Neural progenitor cell (in vitro differentiated cells): ENCODE measurements at regions not wholly inside any gene's neighbourhood (a gene's known extent, or its start where the extent isn't known, plus 50 kb on each side); places are given as distances from the start of the nearest gene placed in this dataset.

ENCODE experiments used
- EZH2 ChIP-seq: fragments of 200-600 bp; sonication (generic); IDR thresholded peaks from 2 replicates; pipeline ENCODE4 v1.6.1; 2017; ENCODE audit warnings: antibody characterized with exemption, mild to moderate bottlenecking, moderate library complexity
- TF ChIP-seq, protein P1 (sequence below): fragments of 200-600 bp; sonication (generic); IDR thresholded peaks from 2 replicates; pipeline ENCODE4 v1.5.1; 2017; ENCODE audit warnings: antibody characterized with exemption, mild to moderate bottlenecking

DNA sequence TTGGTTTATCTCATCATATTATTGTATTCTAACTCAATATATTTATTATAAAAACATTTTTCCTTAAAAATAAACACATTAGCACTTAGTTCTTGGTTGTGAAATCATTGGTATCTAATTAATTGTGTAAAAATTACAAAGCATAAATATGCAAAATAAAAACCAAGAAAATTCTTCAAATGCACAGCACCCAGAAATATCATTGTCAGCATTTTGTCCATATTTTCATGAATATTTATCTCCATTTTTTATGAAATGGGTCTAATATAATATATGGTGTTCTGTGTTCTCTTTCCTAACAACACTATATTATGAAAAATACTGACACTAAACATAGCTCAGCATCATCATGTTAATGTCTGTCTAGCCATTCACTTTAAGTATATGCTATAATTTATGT lies 877.8 kb upstream of the MAP3K7 start:
- TF ChIP-seq, protein P1, sequence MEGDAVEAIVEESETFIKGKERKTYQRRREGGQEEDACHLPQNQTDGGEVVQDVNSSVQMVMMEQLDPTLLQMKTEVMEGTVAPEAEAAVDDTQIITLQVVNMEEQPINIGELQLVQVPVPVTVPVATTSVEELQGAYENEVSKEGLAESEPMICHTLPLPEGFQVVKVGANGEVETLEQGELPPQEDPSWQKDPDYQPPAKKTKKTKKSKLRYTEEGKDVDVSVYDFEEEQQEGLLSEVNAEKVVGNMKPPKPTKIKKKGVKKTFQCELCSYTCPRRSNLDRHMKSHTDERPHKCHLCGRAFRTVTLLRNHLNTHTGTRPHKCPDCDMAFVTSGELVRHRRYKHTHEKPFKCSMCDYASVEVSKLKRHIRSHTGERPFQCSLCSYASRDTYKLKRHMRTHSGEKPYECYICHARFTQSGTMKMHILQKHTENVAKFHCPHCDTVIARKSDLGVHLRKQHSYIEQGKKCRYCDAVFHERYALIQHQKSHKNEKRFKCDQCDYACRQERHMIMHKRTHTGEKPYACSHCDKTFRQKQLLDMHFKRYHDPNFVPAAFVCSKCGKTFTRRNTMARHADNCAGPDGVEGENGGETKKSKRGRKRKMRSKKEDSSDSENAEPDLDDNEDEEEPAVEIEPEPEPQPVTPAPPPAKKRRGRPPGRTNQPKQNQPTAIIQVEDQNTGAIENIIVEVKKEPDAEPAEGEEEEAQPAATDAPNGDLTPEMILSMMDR: no peak
- TF ChIP-seq EZH2: no peak
